Omental fat pad (tissue), 3 donors: ENCODE measurements at regions not wholly inside any gene's neighbourhood (a gene's known extent, or its start where the extent isn't known, plus 50 kb on each side); places are given as distances from the start of the nearest gene placed in this dataset.
"Not testable (repeated sequence)": the region's sequence is repeated elsewhere in the genome, so short reads cannot be mapped to it uniquely, and the experiment has no call there.

Experiments
- ATAC-seq: fragments of 150-250 bp; one replicate; pipeline ENCODE4 v1.9.1; 2016; ENCODE audit warnings: mild to moderate bottlenecking, moderate library complexity; ENCODE audit not compliant: low FRiP score
- DNase-seq: peaks from one replicate; pipeline ENCODE4 v3.0.0-alpha.2; 2019; ENCODE audit warnings: low spot score
- TF ChIP-seq, protein P1 (sequence below), 3 donors: fragments of 450-650 bp; IDR thresholded peaks; one replicate each; pipeline ENCODE4 v1.5.1; 2016 to 2017; ENCODE audit warnings: antibody characterized with exemption in 3 of 3, mild to moderate bottlenecking in 3 of 3, moderate library complexity in 2 of 3

DNA sequence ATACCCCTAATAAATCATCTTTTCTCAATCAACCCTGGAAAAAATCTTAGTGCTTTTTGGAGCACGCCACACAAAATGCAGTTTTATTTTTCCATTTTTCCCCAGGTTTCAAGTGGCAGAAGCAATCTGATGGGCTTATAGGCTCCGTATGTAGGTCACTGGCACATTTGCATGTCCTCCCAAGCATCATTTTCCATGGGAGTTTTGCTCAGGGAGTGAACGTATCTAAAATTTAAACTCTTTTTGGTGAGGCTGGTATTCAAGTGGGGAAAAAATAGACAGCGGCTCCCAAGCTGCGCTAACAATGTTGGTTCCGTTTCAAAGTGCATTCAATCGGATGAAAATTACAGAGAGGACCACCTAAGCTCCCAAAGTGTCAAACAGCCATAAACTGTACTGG is 233.4 kb downstream of the MEX3B start:
- ATAC-seq = no peak
- TF ChIP-seq, protein P1, sequence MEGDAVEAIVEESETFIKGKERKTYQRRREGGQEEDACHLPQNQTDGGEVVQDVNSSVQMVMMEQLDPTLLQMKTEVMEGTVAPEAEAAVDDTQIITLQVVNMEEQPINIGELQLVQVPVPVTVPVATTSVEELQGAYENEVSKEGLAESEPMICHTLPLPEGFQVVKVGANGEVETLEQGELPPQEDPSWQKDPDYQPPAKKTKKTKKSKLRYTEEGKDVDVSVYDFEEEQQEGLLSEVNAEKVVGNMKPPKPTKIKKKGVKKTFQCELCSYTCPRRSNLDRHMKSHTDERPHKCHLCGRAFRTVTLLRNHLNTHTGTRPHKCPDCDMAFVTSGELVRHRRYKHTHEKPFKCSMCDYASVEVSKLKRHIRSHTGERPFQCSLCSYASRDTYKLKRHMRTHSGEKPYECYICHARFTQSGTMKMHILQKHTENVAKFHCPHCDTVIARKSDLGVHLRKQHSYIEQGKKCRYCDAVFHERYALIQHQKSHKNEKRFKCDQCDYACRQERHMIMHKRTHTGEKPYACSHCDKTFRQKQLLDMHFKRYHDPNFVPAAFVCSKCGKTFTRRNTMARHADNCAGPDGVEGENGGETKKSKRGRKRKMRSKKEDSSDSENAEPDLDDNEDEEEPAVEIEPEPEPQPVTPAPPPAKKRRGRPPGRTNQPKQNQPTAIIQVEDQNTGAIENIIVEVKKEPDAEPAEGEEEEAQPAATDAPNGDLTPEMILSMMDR (IDR thresholded peaks at IDR 0.05) = no peak
- no peak for DNase-seq

DNA sequence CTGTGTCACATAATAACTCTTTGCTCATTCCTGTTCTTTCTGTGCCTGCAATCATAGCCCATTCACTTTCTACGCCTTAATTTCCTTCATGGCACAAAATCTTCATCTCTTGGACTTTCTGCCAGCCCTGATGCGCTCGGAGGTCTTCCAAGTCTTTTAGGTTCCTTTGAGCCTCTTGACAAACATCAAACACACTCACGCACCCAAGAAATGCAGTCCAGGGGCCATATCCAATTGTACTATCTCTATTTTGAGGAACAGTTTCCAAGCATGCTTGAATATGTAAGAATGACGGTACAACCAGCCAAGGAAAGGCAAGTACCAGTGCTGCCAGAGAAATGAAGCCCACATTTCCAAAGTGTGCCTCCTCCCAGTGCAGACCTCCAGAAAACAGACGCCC is 234.1 kb downstream of the MEX3B start:
- DNase-seq = no peak
- TF ChIP-seq, protein P1 (IDR thresholded peaks at IDR 0.05) = no peak

DNA sequence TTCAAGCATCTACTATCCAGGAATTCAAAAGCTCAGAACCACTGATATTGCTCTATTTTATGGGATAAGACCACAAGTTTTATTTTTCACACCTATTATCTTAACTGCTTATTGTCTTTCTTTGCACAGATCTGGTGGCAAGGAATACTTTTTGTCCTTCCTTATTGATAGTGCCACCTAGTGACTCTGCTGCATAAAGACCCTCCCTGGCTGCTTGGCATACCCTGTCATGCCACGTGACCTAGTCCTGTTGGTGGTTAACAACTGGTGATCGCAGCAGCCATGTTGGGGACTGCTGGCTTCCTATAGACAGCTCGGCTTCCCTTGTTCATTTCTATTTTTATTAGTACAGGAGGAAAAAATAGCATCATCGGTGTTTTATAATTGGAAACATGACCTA is 236.3 kb downstream of the MEX3B start:
- TF ChIP-seq, protein P1 (IDR thresholded peaks at IDR 0.05) = no peak
- DNase-seq = no peak
- ATAC-seq = no peak

More for the DNA sequence above, 234.1 kb downstream of the MEX3B start:
- ATAC-seq = no peak

DNA sequence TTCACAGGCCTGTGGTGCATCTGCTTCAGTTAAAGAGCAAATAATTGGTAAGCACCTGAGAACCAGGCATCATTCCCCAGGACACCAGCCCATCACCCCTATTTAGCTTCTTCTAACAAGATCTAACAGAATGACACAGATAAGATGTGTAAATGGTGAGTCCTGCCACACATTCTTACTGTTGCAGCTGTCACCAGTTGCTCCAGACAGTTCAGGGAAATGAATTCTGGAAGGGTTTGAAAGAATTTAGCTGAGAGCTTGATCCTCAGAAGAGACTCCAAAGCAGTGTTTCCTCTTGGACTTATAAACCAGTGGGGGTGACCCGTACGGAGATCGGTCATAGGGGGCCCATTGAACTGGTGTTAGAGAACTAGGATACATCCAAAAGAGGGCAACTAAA is 238.0 kb downstream of the MEX3B start:
- ATAC-seq (no peak), DNase-seq (no peak)
- TF ChIP-seq, protein P1 (IDR thresholded peaks at IDR 0.05) = no peak

DNA sequence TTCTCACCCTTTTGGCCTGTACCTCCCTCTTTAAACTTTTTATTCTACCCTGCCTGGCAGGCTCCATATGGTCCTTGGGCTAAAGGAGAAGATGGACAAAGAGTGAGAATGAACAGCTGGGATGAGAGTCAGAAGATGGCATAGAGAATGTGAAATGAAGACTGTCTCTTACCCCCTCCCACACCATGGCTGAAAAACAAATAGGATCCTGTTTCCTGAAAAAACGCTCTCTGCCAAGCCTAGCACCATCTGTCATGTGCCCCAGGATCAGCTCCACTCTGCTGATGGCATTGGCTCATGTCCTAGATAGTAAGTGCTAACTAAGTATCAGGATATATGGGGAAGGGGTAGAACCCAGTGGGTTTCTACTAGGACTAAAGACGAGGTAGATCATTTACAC is 238.6 kb downstream of the MEX3B start:
- no peak for ATAC-seq
- no peak for DNase-seq
- TF ChIP-seq, protein P1 (IDR thresholded peaks at IDR 0.05) = no peak

DNA sequence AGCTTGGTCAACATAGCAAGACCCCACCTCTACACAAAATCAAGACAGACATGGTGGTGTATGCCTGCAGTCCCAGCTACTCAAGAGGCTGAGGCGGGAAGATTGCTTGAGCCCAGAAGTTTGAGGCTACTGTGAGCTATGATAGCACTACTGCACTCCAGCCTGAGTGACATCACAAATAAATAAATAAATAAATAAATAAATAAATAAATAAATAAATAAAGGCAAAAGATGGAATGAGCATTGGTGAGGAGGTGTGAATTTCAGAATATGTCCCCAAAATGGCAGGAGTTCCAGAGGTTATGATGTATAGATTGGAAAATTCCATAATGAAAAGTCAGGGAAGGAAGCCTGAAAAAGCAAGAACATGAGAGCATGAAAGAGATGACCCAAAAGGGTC is 249.9 kb downstream of the MEX3B start:
- DNase-seq (no peak), ATAC-seq (no peak)
- TF ChIP-seq, protein P1 (IDR thresholded peaks at IDR 0.05) = no peak

DNA sequence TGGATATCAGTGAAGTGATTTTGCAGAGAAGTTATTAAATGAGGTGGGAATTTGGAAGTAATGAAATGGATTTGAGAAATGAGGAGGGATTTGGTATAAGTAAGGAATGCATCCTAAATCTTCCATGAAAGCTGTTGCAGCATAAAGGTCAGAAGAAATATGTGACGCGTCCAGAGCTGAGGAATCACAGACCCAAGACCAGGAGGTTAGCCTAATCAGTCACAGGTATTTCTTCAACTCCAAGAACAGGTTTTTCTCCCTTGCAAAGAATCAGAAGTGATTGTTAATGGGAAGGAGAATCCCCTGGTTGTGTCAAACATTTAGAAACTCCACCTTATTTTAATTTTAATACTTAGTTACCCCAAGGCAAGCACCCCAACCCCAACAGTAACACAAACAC is 253.2 kb downstream of the MEX3B start:
- no peak for ATAC-seq
- no peak for DNase-seq
- TF ChIP-seq, protein P1 (IDR thresholded peaks at IDR 0.05) = no peak

DNA sequence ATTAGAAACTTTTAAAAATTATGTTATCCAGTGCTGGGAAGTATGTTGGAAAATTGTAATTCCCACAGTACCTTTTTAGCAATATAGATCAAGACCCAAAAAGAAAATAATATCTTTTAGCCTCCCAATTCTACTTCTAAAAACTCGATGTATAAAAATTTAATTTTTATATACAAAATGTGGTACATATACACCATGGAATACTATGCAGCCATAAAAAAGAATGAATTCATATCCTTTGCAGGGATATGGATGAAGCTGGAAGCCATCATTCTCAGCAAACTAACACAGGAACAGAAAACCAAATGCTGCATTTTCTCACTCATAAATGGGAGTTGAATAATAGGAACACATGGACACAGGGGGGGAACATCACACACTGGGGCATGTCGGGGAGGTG is 254.5 kb downstream of the MEX3B start:
- ATAC-seq, DNase-seq: not testable (repeated sequence)
